C4-2B (cell line): ENCODE measurements at regions not wholly inside any gene's neighbourhood (a gene's known extent, or its start where the extent isn't known, plus 50 kb on each side); places are given as distances from the start of the nearest gene placed in this dataset.

Experiments
- H3K27ac ChIP-seq: fragments of 450-650 bp; 2 replicates; pipeline ENCODE4 v1.5.1; 2017
- CTCF ChIP-seq: fragments of 450-650 bp; conservative IDR thresholded peaks from 2 replicates; pipeline ENCODE4 v1.5.1; 2017; ENCODE audit warnings: mild to moderate bottlenecking
- ZFX ChIP-seq: fragments of 450-650 bp; IDR thresholded peaks from 2 replicates; pipeline ENCODE4 v1.6.1; 2017

- H3K27ac ChIP-seq: no peak overlapping the region
- TF ChIP-seq CTCF (no peak), ZFX (no peak)
These were observed 622.1 kb upstream of the LMCD1 start for GRCh38 chr3:7879572-7879971.

- H3K27ac ChIP-seq: no peak overlapping the region
- TF ChIP-seq ZFX (no peak), CTCF (no peak)
These were observed 619.7 kb upstream of the LMCD1 start for GRCh38 chr3:7881946-7882345.

- H3K27ac ChIP-seq: no peak overlapping the region
- no peak for TF ChIP-seq ZFX
- TF ChIP-seq CTCF: no peak
These were observed 604.0 kb upstream of the LMCD1 start for GRCh38 chr3:7897655-7898054.

GRCh38 chr3:7913283-7913682 is 588.3 kb upstream of the LMCD1 start:
- no peak for TF ChIP-seq ZFX
- TF ChIP-seq CTCF: no peak
- no peak overlapping the region for H3K27ac ChIP-seq

- TF ChIP-seq ZFX (no peak), CTCF (no peak)
- no peak overlapping the region for H3K27ac ChIP-seq
These were observed 586.3 kb upstream of the LMCD1 start for GRCh38 chr3:7915356-7915755.

GRCh38 chr3:7917443-7918151 is 584.0 kb upstream of the LMCD1 start:
- TF ChIP-seq ZFX: no peak
- TF ChIP-seq CTCF: no peak
- H3K27ac ChIP-seq: no peak overlapping the region

- TF ChIP-seq ZFX (no peak), CTCF (no peak)
- H3K27ac ChIP-seq: no peak overlapping the region
These were observed 581.4 kb upstream of the LMCD1 start for GRCh38 chr3:7920211-7920610.
